Activated CD8-positive, alpha-beta memory T cell treated with anti-CD3 and anti-CD28 coated beads for 1 hour (primary cell): ENCODE measurements at regions not wholly inside any gene's neighbourhood (a gene's known extent, or its start where the extent isn't known, plus 50 kb on each side); places are given as distances from the start of the nearest gene placed in this dataset.
"Not testable (repeated sequence)": the region's sequence is repeated elsewhere in the genome, so short reads cannot be mapped to it uniquely, and the experiment has no call there.

Source experiments
- DNase-seq, 2 donors: peaks; one replicate each; pipeline ENCODE4 v3.0.0-alpha.2; 2020; ENCODE audit warnings: low read depth in 1 of 2; ENCODE audit errors: extremely low read depth in 1 of 2

- no peak for DNase-seq
These were observed 97.6 kb downstream of the NFKBIZ start for GRCh38 chr3:101946906-101947305.

GRCh38 chr3:101950510-101950909 is 101.2 kb downstream of the NFKBIZ start:
- no peak for DNase-seq

GRCh38 chr3:101950985-101951733 is 101.8 kb downstream of the NFKBIZ start:
- DNase-seq = no peak

GRCh38 chr3:101954361-101954760 is 105.0 kb downstream of the NFKBIZ start:
- no peak for DNase-seq

- DNase-seq = no peak
These were observed 105.6 kb downstream of the NFKBIZ start for GRCh38 chr3:101954936-101955335.

- no peak for DNase-seq
These were observed 112.7 kb downstream of the NFKBIZ start for GRCh38 chr3:101962055-101962454.

- DNase-seq = no peak
These were observed 114.6 kb downstream of the NFKBIZ start for GRCh38 chr3:101963902-101964362.

- DNase-seq = no peak
These were observed 115.5 kb downstream of the NFKBIZ start for GRCh38 chr3:101964861-101965260.

- DNase-seq = no peak
These were observed 116.9 kb downstream of the NFKBIZ start for GRCh38 chr3:101966226-101966625.

- no peak for DNase-seq
These were observed 120.9 kb downstream of the NFKBIZ start for GRCh38 chr3:101970212-101970611.

GRCh38 chr3:101970905-101971304 is 121.6 kb downstream of the NFKBIZ start:
- no peak for DNase-seq

- DNase-seq = no peak
These were observed 123.3 kb downstream of the NFKBIZ start for GRCh38 chr3:101972430-101973162.

- DNase-seq = no peak
These were observed 123.8 kb downstream of the NFKBIZ start for GRCh38 chr3:101973163-101973505.

GRCh38 chr3:101975415-101975814 is 126.1 kb downstream of the NFKBIZ start:
- DNase-seq = not testable (repeated sequence)

GRCh38 chr3:101976473-101976872 is 127.2 kb downstream of the NFKBIZ start:
- no peak for DNase-seq

GRCh38 chr3:101978348-101978747 is 129.0 kb downstream of the NFKBIZ start:
- no peak for DNase-seq

GRCh38 chr3:101979033-101979432 is 129.7 kb downstream of the NFKBIZ start:
- DNase-seq = no peak

GRCh38 chr3:101984356-101984755 is 135.0 kb downstream of the NFKBIZ start:
- DNase-seq = no peak

- DNase-seq = no peak
These were observed 139.3 kb downstream of the NFKBIZ start for GRCh38 chr3:101988596-101988995.

GRCh38 chr3:101989578-101990200 is 140.4 kb downstream of the NFKBIZ start:
- DNase-seq = no peak

- DNase-seq = no peak
These were observed 143.5 kb downstream of the NFKBIZ start for GRCh38 chr3:101992863-101993262.

- no peak for DNase-seq
These were observed 145.1 kb downstream of the NFKBIZ start for GRCh38 chr3:101994386-101994785.
